ENCODE measurements at regions not wholly inside any gene's neighbourhood (a gene's known extent, or its start where the extent isn't known, plus 50 kb on each side); places are given as distances from the start of the nearest gene placed in this dataset.

GRCh38 chr6:20025681-20026080 lies 186.6 kb downstream of the MBOAT1 start:
- TF ChIP-seq, protein P1, sequence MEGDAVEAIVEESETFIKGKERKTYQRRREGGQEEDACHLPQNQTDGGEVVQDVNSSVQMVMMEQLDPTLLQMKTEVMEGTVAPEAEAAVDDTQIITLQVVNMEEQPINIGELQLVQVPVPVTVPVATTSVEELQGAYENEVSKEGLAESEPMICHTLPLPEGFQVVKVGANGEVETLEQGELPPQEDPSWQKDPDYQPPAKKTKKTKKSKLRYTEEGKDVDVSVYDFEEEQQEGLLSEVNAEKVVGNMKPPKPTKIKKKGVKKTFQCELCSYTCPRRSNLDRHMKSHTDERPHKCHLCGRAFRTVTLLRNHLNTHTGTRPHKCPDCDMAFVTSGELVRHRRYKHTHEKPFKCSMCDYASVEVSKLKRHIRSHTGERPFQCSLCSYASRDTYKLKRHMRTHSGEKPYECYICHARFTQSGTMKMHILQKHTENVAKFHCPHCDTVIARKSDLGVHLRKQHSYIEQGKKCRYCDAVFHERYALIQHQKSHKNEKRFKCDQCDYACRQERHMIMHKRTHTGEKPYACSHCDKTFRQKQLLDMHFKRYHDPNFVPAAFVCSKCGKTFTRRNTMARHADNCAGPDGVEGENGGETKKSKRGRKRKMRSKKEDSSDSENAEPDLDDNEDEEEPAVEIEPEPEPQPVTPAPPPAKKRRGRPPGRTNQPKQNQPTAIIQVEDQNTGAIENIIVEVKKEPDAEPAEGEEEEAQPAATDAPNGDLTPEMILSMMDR (IDR thresholded peaks at IDR 0.05; ENCODE audit: low read length), result no peak
- no peak for TF ChIP-seq EZH2 (IDR thresholded peaks at IDR 0.05; ENCODE audit: borderline replicate concordance, low read length)
- no peaks in the 10 kb centered on the region for H3K79me2 ChIP-seq (ENCODE audit: insufficient read depth, low read length)
- H3K4me1 ChIP-seq (ENCODE audit: insufficient read depth, low read length, severe bottlenecking), result no peaks in the 10 kb centered on the region
- no peak overlapping the region for H3K27ac ChIP-seq (ENCODE audit: low read depth, low read length, poor library complexity, severe bottlenecking)
- H3K9me2 ChIP-seq (ENCODE audit: low read depth, low read length), result no peaks in the 10 kb centered on the region
- H4K20me1 ChIP-seq (ENCODE audit: insufficient read depth, low read length), result no peaks in the 10 kb centered on the region
- no peaks in the 10 kb centered on the region for H3K36me3 ChIP-seq (ENCODE audit: insufficient read depth, low read length)
- H3K27me3 ChIP-seq (ENCODE audit: insufficient read depth, low read length), result no peaks in the 10 kb centered on the region
- H3F3A ChIP-seq (ENCODE audit: insufficient read depth, low read length), result no peaks in the 10 kb centered on the region
- H3K9me3 ChIP-seq (ENCODE audit: low read length), result no peaks in the 10 kb centered on the region
- H3K4me2 ChIP-seq (ENCODE audit: low read length), result no peak overlapping the region
- no peak overlapping the region for H3K9ac ChIP-seq (ENCODE audit: low read length)
- H3K4me3 ChIP-seq (ENCODE audit: low read depth, low read length, poor library complexity, severe bottlenecking), result no peak overlapping the region
- H2AFZ ChIP-seq (ENCODE audit: low read length), result no peak overlapping the region

DNA sequence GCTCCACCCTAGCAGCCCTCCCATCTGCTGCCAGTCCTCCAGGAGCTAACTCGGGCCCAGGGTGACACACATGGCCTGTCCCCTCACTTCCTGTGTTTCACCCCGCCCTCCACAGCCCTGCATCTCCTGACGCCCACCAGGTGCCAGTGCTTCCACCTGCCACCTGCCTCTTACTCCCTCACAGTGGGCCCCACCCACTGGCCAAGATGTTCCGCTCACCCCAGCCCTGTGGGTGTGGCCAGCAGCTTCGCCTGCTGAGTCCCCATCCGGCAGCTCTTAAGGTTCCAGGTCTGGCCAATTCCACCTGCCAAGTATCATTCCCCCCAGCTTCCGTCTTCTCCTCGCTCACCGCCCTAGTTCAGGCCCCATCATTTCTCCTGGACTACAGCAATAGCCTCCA lies 184.1 kb downstream of the MBOAT1 start:
- H2AFZ ChIP-seq (ENCODE audit: low read length), result no peak overlapping the region
- no peaks in the 10 kb centered on the region for H3K9me2 ChIP-seq (ENCODE audit: low read depth, low read length)
- TF ChIP-seq EZH2 (IDR thresholded peaks at IDR 0.05; ENCODE audit: borderline replicate concordance, low read length), result no peak
- no peaks in the 10 kb centered on the region for H3K4me1 ChIP-seq (ENCODE audit: insufficient read depth, low read length, severe bottlenecking)
- H3F3A ChIP-seq (ENCODE audit: insufficient read depth, low read length), result no peaks in the 10 kb centered on the region
- no peak overlapping the region for H3K9ac ChIP-seq (ENCODE audit: low read length)
- H3K79me2 ChIP-seq (ENCODE audit: insufficient read depth, low read length), result no peaks in the 10 kb centered on the region
- H3K36me3 ChIP-seq (ENCODE audit: insufficient read depth, low read length), result no peaks in the 10 kb centered on the region
- no peaks in the 10 kb centered on the region for H3K9me3 ChIP-seq (ENCODE audit: low read length)
- H3K4me2 ChIP-seq (ENCODE audit: low read length), result no peak overlapping the region
- H3K27me3 ChIP-seq (ENCODE audit: insufficient read depth, low read length), result no peaks in the 10 kb centered on the region
- no peak overlapping the region for H3K27ac ChIP-seq (ENCODE audit: low read depth, low read length, poor library complexity, severe bottlenecking)
- H3K4me3 ChIP-seq (ENCODE audit: low read depth, low read length, poor library complexity, severe bottlenecking), result no peak overlapping the region
- no peaks in the 10 kb centered on the region for H4K20me1 ChIP-seq (ENCODE audit: insufficient read depth, low read length)

DNA sequence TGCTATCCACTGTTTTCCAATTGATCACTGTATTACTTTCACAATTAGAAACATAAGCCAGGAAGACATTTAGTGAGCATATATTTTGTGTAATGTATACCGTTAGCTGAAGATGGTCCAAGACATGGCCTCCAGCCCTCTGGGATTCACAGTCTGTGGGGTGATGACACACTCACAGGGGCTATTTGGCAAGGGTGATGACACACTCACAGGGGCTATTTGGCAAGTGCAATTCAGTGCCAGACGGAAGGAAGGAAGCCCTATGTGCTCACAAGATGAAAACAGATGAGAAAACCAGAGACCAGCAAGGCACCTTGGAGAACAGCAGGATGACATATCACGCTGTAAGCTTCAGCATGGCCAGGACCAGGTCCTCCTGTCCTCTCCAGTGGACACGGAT lies 183.7 kb downstream of the MBOAT1 start:
- no peak overlapping the region for H3K9ac ChIP-seq (ENCODE audit: low read length)
- H3K9me3 ChIP-seq (ENCODE audit: low read length), result no peaks in the 10 kb centered on the region
- H2AFZ ChIP-seq (ENCODE audit: low read length), result no peak overlapping the region
- H3K4me2 ChIP-seq (ENCODE audit: low read length), result no peak overlapping the region
- no peaks in the 10 kb centered on the region for H3K79me2 ChIP-seq (ENCODE audit: insufficient read depth, low read length)
- H3K9me2 ChIP-seq (ENCODE audit: low read depth, low read length), result no peaks in the 10 kb centered on the region
- no peaks in the 10 kb centered on the region for H3K36me3 ChIP-seq (ENCODE audit: insufficient read depth, low read length)
- no peak overlapping the region for H3K27ac ChIP-seq (ENCODE audit: low read depth, low read length, poor library complexity, severe bottlenecking)
- TF ChIP-seq, protein P1 (IDR thresholded peaks at IDR 0.05; ENCODE audit: low read length), result no peak
- TF ChIP-seq EZH2 (IDR thresholded peaks at IDR 0.05; ENCODE audit: borderline replicate concordance, low read length), result no peak
- no peaks in the 10 kb centered on the region for H3K27me3 ChIP-seq (ENCODE audit: insufficient read depth, low read length)
- H3F3A ChIP-seq (ENCODE audit: insufficient read depth, low read length), result no peaks in the 10 kb centered on the region
- no peaks in the 10 kb centered on the region for H3K4me1 ChIP-seq (ENCODE audit: insufficient read depth, low read length, severe bottlenecking)
- no peaks in the 10 kb centered on the region for H4K20me1 ChIP-seq (ENCODE audit: insufficient read depth, low read length)
- no peak overlapping the region for H3K4me3 ChIP-seq (ENCODE audit: low read depth, low read length, poor library complexity, severe bottlenecking)

DNA sequence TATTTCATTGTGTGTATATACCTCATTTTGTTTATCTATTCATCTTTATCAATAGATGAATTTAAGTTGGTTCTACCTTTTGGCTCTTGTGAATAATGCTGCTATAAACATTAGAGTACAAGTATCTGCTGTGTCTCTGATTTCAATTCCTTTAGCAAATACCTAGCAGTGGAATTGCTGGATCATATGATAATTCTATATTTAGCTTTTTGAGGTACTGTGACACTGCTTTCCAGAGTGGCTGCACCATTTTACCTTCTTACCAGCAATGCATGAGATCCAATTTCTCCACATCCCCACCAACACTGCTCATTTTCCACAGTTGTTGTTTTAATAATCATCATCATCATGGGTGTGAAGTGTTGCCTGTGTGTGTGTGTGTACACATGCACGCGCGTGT lies 182.3 kb downstream of the MBOAT1 start:
- no peak for TF ChIP-seq EZH2 (IDR thresholded peaks at IDR 0.05; ENCODE audit: borderline replicate concordance, low read length)
- TF ChIP-seq, protein P1 (IDR thresholded peaks at IDR 0.05; ENCODE audit: low read length), result no peak
- Histone ChIP-seq H3K27me3 (ENCODE audit: insufficient read depth, low read length) (no peaks in the 10 kb centered on the region), H3K9me2 (ENCODE audit: low read depth, low read length) (no peaks in the 10 kb centered on the region), H3K79me2 (ENCODE audit: insufficient read depth, low read length) (no peaks in the 10 kb centered on the region), H3K4me1 (ENCODE audit: insufficient read depth, low read length, severe bottlenecking) (no peaks in the 10 kb centered on the region), H4K20me1 (ENCODE audit: insufficient read depth, low read length) (no peaks in the 10 kb centered on the region), H3K27ac (ENCODE audit: low read depth, low read length, poor library complexity, severe bottlenecking) (no peak overlapping the region), H3K9ac (ENCODE audit: low read length) (no peak overlapping the region), H3K9me3 (ENCODE audit: low read length) (no peaks in the 10 kb centered on the region), H3F3A (ENCODE audit: insufficient read depth, low read length) (no peaks in the 10 kb centered on the region), H2AFZ (ENCODE audit: low read length) (no peak overlapping the region), H3K4me3 (ENCODE audit: low read depth, low read length, poor library complexity, severe bottlenecking) (no peak overlapping the region), H3K36me3 (ENCODE audit: insufficient read depth, low read length) (no peaks in the 10 kb centered on the region), H3K4me2 (ENCODE audit: low read length) (no peak overlapping the region)

All from OCI-LY1 (cell line).